Stimulated activated CD8-positive, alpha-beta memory T cell treated with anti-CD3 and anti-CD28 coated beads, Interleukin-7, amount 100 ng/mL, for 48 hours (primary cell): ENCODE measurements at regions not wholly inside any gene's neighbourhood (a gene's known extent, or its start where the extent isn't known, plus 50 kb on each side); places are given as distances from the start of the nearest gene placed in this dataset.

Experiments
- DNase-seq, 2 donors: peaks; one replicate each; pipeline ENCODE4 v3.0.0-alpha.2; 2020; ENCODE audit warnings: low read depth in 1 of 2; ENCODE audit errors: extremely low read depth in 1 of 2

- DNase-seq = no peak
These were observed 738.0 kb upstream of the ZEB2 start for GRCh38 chr2:145257931-145258330.

- no peak for DNase-seq
These were observed 736.6 kb upstream of the ZEB2 start for GRCh38 chr2:145256551-145256950.

GRCh38 chr2:145254291-145254690 is 734.4 kb upstream of the ZEB2 start:
- DNase-seq = no peak

- DNase-seq = no peak
These were observed 733.6 kb upstream of the ZEB2 start for GRCh38 chr2:145253492-145253891.

- no peak for DNase-seq
These were observed 725.5 kb upstream of the ZEB2 start for GRCh38 chr2:145245268-145245870.

- DNase-seq = no peak
These were observed 715.4 kb upstream of the ZEB2 start for GRCh38 chr2:145235312-145235711.

GRCh38 chr2:145230546-145230945 is 710.6 kb upstream of the ZEB2 start:
- DNase-seq = no peak

GRCh38 chr2:145228506-145228905 is 708.6 kb upstream of the ZEB2 start:
- no peak for DNase-seq

GRCh38 chr2:145226901-145227300 is 707.0 kb upstream of the ZEB2 start:
- no peak for DNase-seq

- DNase-seq = no peak
These were observed 701.6 kb upstream of the ZEB2 start for GRCh38 chr2:145221516-145221915.

GRCh38 chr2:145221032-145221431 is 701.1 kb upstream of the ZEB2 start:
- no peak for DNase-seq

GRCh38 chr2:145220496-145220895 is 700.6 kb upstream of the ZEB2 start:
- no peak for DNase-seq

GRCh38 chr2:145207884-145208283 is 688.0 kb upstream of the ZEB2 start:
- DNase-seq = no peak

- no peak for DNase-seq
These were observed 686.8 kb upstream of the ZEB2 start for GRCh38 chr2:145206496-145207281.

- no peak for DNase-seq
These were observed 684.0 kb upstream of the ZEB2 start for GRCh38 chr2:145203891-145204290.

GRCh38 chr2:145199827-145200706 is 680.1 kb upstream of the ZEB2 start:
- DNase-seq = no peak

- no peak for DNase-seq
These were observed 679.1 kb upstream of the ZEB2 start for GRCh38 chr2:145199042-145199441.

GRCh38 chr2:145198555-145198954 is 678.6 kb upstream of the ZEB2 start:
- DNase-seq = no peak

GRCh38 chr2:145197944-145198343 is 678.0 kb upstream of the ZEB2 start:
- no peak for DNase-seq

- no peak for DNase-seq
These were observed 674.8 kb upstream of the ZEB2 start for GRCh38 chr2:145194673-145195072.

- no peak for DNase-seq
These were observed 670.2 kb upstream of the ZEB2 start for GRCh38 chr2:145190031-145190703.
